ENCODE measurements at regions not wholly inside any gene's neighbourhood (a gene's known extent, or its start where the extent isn't known, plus 50 kb on each side); places are given as distances from the start of the nearest gene placed in this dataset.

GRCh38 chr16:8251298-8251697 is 339.0 kb downstream of the TMEM114 start:
- H3K4me3 ChIP-seq (replicated peaks; ENCODE audit: low read depth, low read length) = no peak overlapping the region
- DNase-seq (ENCODE audit: low read depth) = no peak
- TF ChIP-seq, protein P1, sequence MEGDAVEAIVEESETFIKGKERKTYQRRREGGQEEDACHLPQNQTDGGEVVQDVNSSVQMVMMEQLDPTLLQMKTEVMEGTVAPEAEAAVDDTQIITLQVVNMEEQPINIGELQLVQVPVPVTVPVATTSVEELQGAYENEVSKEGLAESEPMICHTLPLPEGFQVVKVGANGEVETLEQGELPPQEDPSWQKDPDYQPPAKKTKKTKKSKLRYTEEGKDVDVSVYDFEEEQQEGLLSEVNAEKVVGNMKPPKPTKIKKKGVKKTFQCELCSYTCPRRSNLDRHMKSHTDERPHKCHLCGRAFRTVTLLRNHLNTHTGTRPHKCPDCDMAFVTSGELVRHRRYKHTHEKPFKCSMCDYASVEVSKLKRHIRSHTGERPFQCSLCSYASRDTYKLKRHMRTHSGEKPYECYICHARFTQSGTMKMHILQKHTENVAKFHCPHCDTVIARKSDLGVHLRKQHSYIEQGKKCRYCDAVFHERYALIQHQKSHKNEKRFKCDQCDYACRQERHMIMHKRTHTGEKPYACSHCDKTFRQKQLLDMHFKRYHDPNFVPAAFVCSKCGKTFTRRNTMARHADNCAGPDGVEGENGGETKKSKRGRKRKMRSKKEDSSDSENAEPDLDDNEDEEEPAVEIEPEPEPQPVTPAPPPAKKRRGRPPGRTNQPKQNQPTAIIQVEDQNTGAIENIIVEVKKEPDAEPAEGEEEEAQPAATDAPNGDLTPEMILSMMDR (IDR thresholded peaks at IDR 0.05; ENCODE audit: low read length, missing control alignments) = no peak

- H3K4me3 ChIP-seq (replicated peaks; ENCODE audit: low read depth, low read length) = no peak overlapping the region
- no peak for DNase-seq (ENCODE audit: low read depth)
- TF ChIP-seq, protein P1 (IDR thresholded peaks at IDR 0.05; ENCODE audit: low read length, missing control alignments) = no peak
These were observed 342.3 kb downstream of the TMEM114 start for GRCh38 chr16:8247993-8248392.

DNA sequence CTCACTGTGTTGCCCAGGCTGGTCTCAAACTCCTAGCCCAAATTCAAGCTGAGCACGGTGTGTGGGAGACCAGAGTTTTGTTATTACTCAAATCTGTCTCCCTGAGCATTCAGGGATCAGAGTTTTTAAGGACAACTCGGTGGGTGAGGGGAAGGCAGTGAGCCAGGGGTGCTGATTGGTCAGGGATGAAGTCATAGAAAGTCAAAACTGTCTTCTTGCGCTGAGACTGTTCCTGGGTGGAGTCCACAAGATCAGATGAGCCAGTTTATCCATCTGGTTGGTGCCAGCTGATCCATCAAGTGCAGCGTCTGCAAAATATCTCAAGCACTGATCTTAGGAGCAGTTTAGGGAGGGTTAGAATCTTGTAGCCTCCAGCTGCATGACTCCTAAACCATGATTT is 346.3 kb downstream of the TMEM114 start:
- TF ChIP-seq, protein P1 (IDR thresholded peaks at IDR 0.05; ENCODE audit: low read length, missing control alignments) = no peak
- DNase-seq (ENCODE audit: low read depth) = no peak
- no peak overlapping the region for H3K4me3 ChIP-seq (replicated peaks; ENCODE audit: low read depth, low read length)

DNA sequence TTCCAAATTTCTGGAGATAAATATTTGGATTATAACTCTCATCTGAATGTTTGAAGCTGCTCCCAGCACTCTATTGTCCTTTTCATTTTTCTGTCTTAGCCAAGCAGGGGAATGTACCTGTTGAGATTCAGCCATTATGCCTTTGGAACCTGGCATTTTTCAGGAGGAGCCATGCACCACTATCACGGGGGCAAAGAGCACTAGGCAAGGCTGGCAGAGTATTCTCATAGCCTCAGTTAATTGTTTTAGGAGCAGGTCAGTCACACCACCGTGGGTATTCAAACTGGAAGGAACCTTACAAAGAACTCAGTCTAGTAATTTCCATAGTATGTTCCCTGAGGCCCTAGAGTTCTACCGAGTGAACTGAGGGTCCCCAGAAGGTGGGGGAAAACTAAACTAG is 348.9 kb downstream of the TMEM114 start:
- DNase-seq (ENCODE audit: low read depth) = no peak
- TF ChIP-seq, protein P1 (IDR thresholded peaks at IDR 0.05; ENCODE audit: low read length, missing control alignments) = no peak
- H3K4me3 ChIP-seq (replicated peaks; ENCODE audit: low read depth, low read length) = no peak overlapping the region

- no peak overlapping the region for H3K4me3 ChIP-seq (replicated peaks; ENCODE audit: low read depth, low read length)
- TF ChIP-seq, protein P1 (IDR thresholded peaks at IDR 0.05; ENCODE audit: low read length, missing control alignments) = no peak
- no peak for DNase-seq (ENCODE audit: low read depth)
These were observed 350.9 kb downstream of the TMEM114 start for GRCh38 chr16:8239443-8239842.

DNA sequence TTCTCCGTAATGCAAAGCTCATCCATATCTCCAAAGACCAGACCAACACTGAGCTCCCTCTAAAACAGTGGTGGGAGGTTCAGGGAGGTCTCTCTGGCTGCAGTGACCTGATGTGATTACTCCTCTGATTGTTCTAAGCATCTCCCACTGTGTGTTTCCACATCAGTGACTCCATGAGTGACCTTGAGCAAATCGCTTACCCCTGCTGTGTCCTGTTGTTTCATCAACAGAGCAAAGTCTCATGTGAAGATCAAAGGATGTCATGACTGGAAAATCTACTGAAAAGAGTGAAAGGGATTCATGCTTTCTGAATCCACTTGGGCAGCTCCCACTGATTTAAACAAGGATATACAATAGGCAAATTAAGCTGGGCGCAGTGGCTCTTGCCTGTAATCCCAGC is 352.9 kb downstream of the TMEM114 start:
- H3K4me3 ChIP-seq (replicated peaks; ENCODE audit: low read depth, low read length) = no peak overlapping the region
- TF ChIP-seq, protein P1 (IDR thresholded peaks at IDR 0.05; ENCODE audit: low read length, missing control alignments) = no peak
- DNase-seq (ENCODE audit: low read depth) = no peak

DNA sequence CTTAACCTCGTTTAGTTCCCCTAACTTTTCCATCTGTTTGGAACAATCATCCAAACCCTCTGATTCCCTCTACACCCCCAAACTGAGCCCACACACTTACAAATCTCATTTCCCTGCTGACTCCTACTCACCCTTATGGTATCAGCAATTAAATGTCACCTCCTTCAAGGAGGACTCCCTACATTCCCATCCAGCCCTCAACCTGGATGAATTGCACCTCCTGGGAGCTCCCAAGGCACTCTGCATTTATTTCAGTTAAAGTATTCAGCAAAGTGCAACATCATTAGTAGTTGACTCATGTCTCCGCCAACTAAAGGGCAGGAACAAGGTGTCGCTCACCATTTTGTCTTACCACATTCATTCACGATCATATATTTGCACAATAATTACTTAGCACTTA is 353.5 kb downstream of the TMEM114 start:
- no peak for DNase-seq (ENCODE audit: low read depth)
- no peak overlapping the region for H3K4me3 ChIP-seq (replicated peaks; ENCODE audit: low read depth, low read length)
- TF ChIP-seq, protein P1 (IDR thresholded peaks at IDR 0.05; ENCODE audit: low read length, missing control alignments) = no peak

Measured in fibroblast of pulmonary artery (primary cell).